GM10266 (cell line): ENCODE measurements at regions not wholly inside any gene's neighbourhood (a gene's known extent, or its start where the extent isn't known, plus 50 kb on each side); places are given as distances from the start of the nearest gene placed in this dataset.

Experiments
- DNase-seq: peaks from one replicate; pipeline ENCODE4 v3.0.0; 2012; ENCODE audit errors: extremely low spot score
- CTCF ChIP-seq: IDR thresholded peaks from 2 replicates; pipeline ENCODE4 v1.5.1; 2012; ENCODE audit warnings: mild to moderate bottlenecking, low read depth; ENCODE audit not compliant: control insufficient read depth, insufficient read depth; ENCODE audit errors: missing control alignments

GRCh38 chr4:167383291-167383690 lies 149.0 kb upstream of the SPOCK3 start:
- no peak for TF ChIP-seq CTCF
- no peak for DNase-seq

GRCh38 chr4:167397586-167397985 lies 163.3 kb upstream of the SPOCK3 start:
- DNase-seq = no peak
- TF ChIP-seq CTCF = no peak

GRCh38 chr4:167399201-167399600 lies 164.9 kb upstream of the SPOCK3 start:
- TF ChIP-seq CTCF = no peak
- DNase-seq = no peak

- TF ChIP-seq CTCF = no peak
- DNase-seq = no peak
Measured at GRCh38 chr4:167406181-167406580, 171.9 kb upstream of the SPOCK3 start.

GRCh38 chr4:167415461-167415860 lies 181.2 kb upstream of the SPOCK3 start:
- DNase-seq = no peak
- no peak for TF ChIP-seq CTCF

- DNase-seq = no peak
- no peak for TF ChIP-seq CTCF
Measured at GRCh38 chr4:167419468-167420140, 185.3 kb upstream of the SPOCK3 start.

GRCh38 chr4:167421201-167421600 lies 186.9 kb upstream of the SPOCK3 start:
- no peak for DNase-seq

More at GRCh38 chr4:167421201-167421600, 186.9 kb upstream of the SPOCK3 start:
- no peak for TF ChIP-seq CTCF
